OCI-LY7 (cell line): ENCODE measurements at regions not wholly inside any gene's neighbourhood (a gene's known extent, or its start where the extent isn't known, plus 50 kb on each side); places are given as distances from the start of the nearest gene placed in this dataset.

Experiments used
- BruUV-seq: library from RNA; stranded (reverse); fragments of 400-500 nt; replicated peaks from 2 replicates; lab custom pipeline; 2021; lab: Mats Ljungman, UMichigan
- CTCF ChIA-PET: fragments of 300-600 bp; sonication (Branson Sonifier 250); formaldehyde crosslinking; loops from one replicate; lab custom pipeline; 2022; ENCODE audit warnings: antibody characterized with exemption; ENCODE audit not compliant: unreplicated experiment; lab: Charles Lee
- POLR2A ChIA-PET: fragments of 300-600 bp; sonication (Branson Sonifier 250); formaldehyde crosslinking; loops from one replicate; lab custom pipeline; 2022; ENCODE audit warnings: antibody characterized with exemption; lab: Charles Lee
- DNase-seq: peaks from one replicate; pipeline ENCODE4 v3.0.0-alpha.2; 2015; ENCODE audit warnings: low spot score
- H2AFZ ChIP-seq: fragments of 200-600 bp; sonication (generic), shearing (Covaris generic); 2 replicates; pipeline ENCODE4 v1.6.1; 2014; ENCODE audit warnings: mild to moderate bottlenecking, antibody characterized with exemption, low read length, moderate library complexity
- H3K27ac ChIP-seq: fragments of 200-600 bp; sonication (generic); 2 replicates; pipeline ENCODE4 v1.5.1; 2014; ENCODE audit warnings: mixed run types, low read depth, mild to moderate bottlenecking, moderate library complexity, low read length, inconsistent platforms; ENCODE audit not compliant: poor library complexity, severe bottlenecking
- H3K36me3 ChIP-seq: fragments of 200-600 bp; sonication (generic); 2 replicates; pipeline ENCODE4 v1.6.1; 2014; ENCODE audit warnings: mild to moderate bottlenecking, antibody characterized with exemption, low read length, moderate library complexity, mixed read lengths; ENCODE audit not compliant: insufficient read depth
- H3K4me1 ChIP-seq: fragments of 200-600 bp; sonication (generic); 2 replicates; pipeline ENCODE4 v1.5.1; 2014; ENCODE audit warnings: mild to moderate bottlenecking, low read length; ENCODE audit not compliant: insufficient read depth, poor library complexity, severe bottlenecking
- H3K4me2 ChIP-seq: fragments of 200-600 bp; sonication (generic); 2 replicates; pipeline ENCODE4 v1.6.1; 2014; ENCODE audit warnings: mild to moderate bottlenecking, low read length
- H3K4me3 ChIP-seq: fragments of 200-600 bp; sonication (generic); 2 replicates; pipeline ENCODE4 v1.5.1; 2014; ENCODE audit warnings: mild to moderate bottlenecking, low read depth, low read length; ENCODE audit not compliant: poor library complexity, severe bottlenecking
- H3K79me2 ChIP-seq: fragments of 200-600 bp; sonication (generic); 2 replicates; pipeline ENCODE4 v1.6.1; 2016; ENCODE audit warnings: low read depth, mild to moderate bottlenecking, low read length, moderate library complexity, mixed read lengths; ENCODE audit not compliant: insufficient read depth
- H3K9me2 ChIP-seq: fragments of 200-600 bp; sonication (generic); 2 replicates; pipeline ENCODE4 v1.6.1; 2016; ENCODE audit warnings: mild to moderate bottlenecking, low read length, mixed read lengths; ENCODE audit not compliant: insufficient read depth
- H3K9me3 ChIP-seq: fragments of 200-600 bp; sonication (generic); 2 replicates; pipeline ENCODE4 v1.6.1; 2014; ENCODE audit warnings: mild to moderate bottlenecking, mixed run types, low read length, mixed read lengths
- H4K20me1 ChIP-seq: fragments of 200-600 bp; sonication (generic); 2 replicates; pipeline ENCODE4 v1.6.1; 2014; ENCODE audit warnings: mild to moderate bottlenecking, antibody characterized with exemption, low read length, moderate library complexity, mixed read lengths; ENCODE audit not compliant: insufficient read depth
- CTCF ChIP-seq: fragments of 200-600 bp; sonication (generic); conservative IDR thresholded peaks from 2 replicates; pipeline ENCODE4 v1.5.1; 2014; ENCODE audit warnings: mild to moderate bottlenecking, antibody characterized with exemption, low read length, moderate library complexity, mixed read lengths
- EZH2phosphoT487 ChIP-seq: fragments of 200-600 bp; sonication (generic); IDR thresholded peaks from 2 replicates; pipeline ENCODE4 v1.6.1; 2018; ENCODE audit warnings: low read depth, borderline replicate concordance, mild to moderate bottlenecking, mixed run types, antibody characterized with exemption, low read length, moderate library complexity, mixed read lengths
- intact Hi-C: fragments of 100-400 bp; cut with micrococcal nuclease; formaldehyde crosslinking; loops from one replicate; pipeline ENCODE4 v1.10.0; 2022; ENCODE audit not compliant: unreplicated experiment

GRCh38 chr11:13145461-13145860 lies 132.1 kb upstream of the BMAL1 start:
- CTCF ChIA-PET = no interaction called here
- H4K20me1 ChIP-seq = no peaks in the 10 kb centered on the region
- no peaks in the 10 kb centered on the region for H3K9me2 ChIP-seq
- H3K36me3 ChIP-seq = no peaks in the 10 kb centered on the region
- intact Hi-C loops = no loop called here
- TF ChIP-seq CTCF (no peak), EZH2phosphoT487 (no peak)
- DNase-seq = no peak
- no TSS peak for BruUV-seq
- H3K4me3 ChIP-seq = no peak overlapping the region
- no peaks in the 10 kb centered on the region for H3K4me1 ChIP-seq
- no peak overlapping the region for H3K4me2 ChIP-seq
- no peak overlapping the region for H3K27ac ChIP-seq
- no peaks in the 10 kb centered on the region for H3K79me2 ChIP-seq
- POLR2A ChIA-PET = no interaction called here
- no peak overlapping the region for H2AFZ ChIP-seq
- H3K9me3 ChIP-seq = no peaks in the 10 kb centered on the region

GRCh38 chr11:13149991-13150390 lies 127.6 kb upstream of the BMAL1 start:
- intact Hi-C loops = no loop called here
- Histone ChIP-seq H3K27ac (no peak overlapping the region), H4K20me1 (no peaks in the 10 kb centered on the region), H3K4me3 (no peak overlapping the region), H3K4me2 (no peak overlapping the region), H3K36me3 (no peaks in the 10 kb centered on the region), H3K4me1 (no peaks in the 10 kb centered on the region), H3K9me2 (no peaks in the 10 kb centered on the region), H3K79me2 (no peaks in the 10 kb centered on the region), H3K9me3 (no peaks in the 10 kb centered on the region), H2AFZ (no peak overlapping the region)
- no peak for DNase-seq
- TF ChIP-seq CTCF (no peak), EZH2phosphoT487 (no peak)
- ChIA-PET CTCF (no interaction called here), POLR2A (no interaction called here)
- no TSS peak for BruUV-seq

GRCh38 chr11:13150487-13150886 lies 127.1 kb upstream of the BMAL1 start:
- intact Hi-C loops = no loop called here
- no TSS peak for BruUV-seq
- Histone ChIP-seq H3K27ac (no peak overlapping the region), H3K4me3 (no peak overlapping the region), H2AFZ (no peak overlapping the region), H4K20me1 (no peaks in the 10 kb centered on the region), H3K79me2 (no peaks in the 10 kb centered on the region), H3K36me3 (no peaks in the 10 kb centered on the region), H3K4me1 (no peaks in the 10 kb centered on the region), H3K9me2 (no peaks in the 10 kb centered on the region), H3K9me3 (no peaks in the 10 kb centered on the region), H3K4me2 (no peak overlapping the region)
- ChIA-PET POLR2A (interaction anchor here (0.5 kb wide), 1 partner anchor 70 kb away, joined by 5 read pairs; no protein-coding TSS in a partner anchor), CTCF (no interaction called here)
- TF ChIP-seq CTCF (no peak), EZH2phosphoT487 (no peak)
- no peak for DNase-seq
